IMR-90 (cell line): ENCODE measurements at regions not wholly inside any gene's neighbourhood (a gene's known extent, or its start where the extent isn't known, plus 50 kb on each side); places are given as distances from the start of the nearest gene placed in this dataset.

Source experiments
- ATAC-seq: fragments of 200-7000 bp; cut with Tn5 transposase; 2 replicates; pipeline ENCODE4 v1.9.1; 2020; ENCODE audit warnings: low read depth, mild to moderate bottlenecking, moderate library complexity
- BruUV-seq: library from RNA; stranded (reverse); fragments of 400-500 nt; replicated peaks from 2 replicates; lab custom pipeline; 2021; lab: Mats Ljungman, UMichigan
- CTCF ChIA-PET: fragments of 300-600 bp; formaldehyde crosslinking; extraction: SDS; loops from one replicate; lab custom pipeline; 2021; ENCODE audit warnings: antibody characterized with exemption; lab: Yijun Ruan, JAX
- POLR2A ChIA-PET: fragments of 300-600 bp; sonication (Branson Sonifier 250); formaldehyde crosslinking; loops from one replicate; lab custom pipeline; 2022; ENCODE audit warnings: antibody characterized with exemption; ENCODE audit not compliant: unreplicated experiment; lab: Charles Lee
- DNase-seq: peaks from one replicate; pipeline ENCODE4 v3.0.0; 2013
- H2AFZ ChIP-seq: replicated peaks from 2 replicates; pipeline ENCODE3; 2013; ENCODE audit warnings: low read length, mild to moderate bottlenecking; ENCODE audit not compliant: poor library complexity
- H2AK5ac ChIP-seq: 2 replicates; pipeline ENCODE4 v1.6.1; 2013; ENCODE audit warnings: low read depth, low read length, inconsistent platforms
- H2AK9ac ChIP-seq: replicated peaks from 2 replicates; pipeline ENCODE3; 2013; ENCODE audit warnings: mild to moderate bottlenecking, low read depth, low read length, moderate library complexity; ENCODE audit not compliant: poor library complexity
- H2BK120ac ChIP-seq: 2 replicates; pipeline ENCODE4 v1.6.1; 2013; ENCODE audit warnings: low read depth, low read length, inconsistent platforms
- H2BK15ac ChIP-seq: 3 replicates; pipeline ENCODE4 v1.6.1; 2013; ENCODE audit warnings: low read depth, low read length, inconsistent platforms
- H2BK20ac ChIP-seq: 2 replicates; pipeline ENCODE4 v1.6.1; 2013; ENCODE audit warnings: low read depth, mild to moderate bottlenecking, inconsistent platforms, low read length, moderate library complexity
- H2BK5ac ChIP-seq: 2 replicates; pipeline ENCODE4 v1.6.1; 2013; ENCODE audit warnings: mild to moderate bottlenecking, low read depth, low read length, inconsistent platforms; ENCODE audit not compliant: poor library complexity, severe bottlenecking
- H3K14ac ChIP-seq: replicated peaks from 2 replicates; pipeline ENCODE4 v1.6.1; 2013; ENCODE audit warnings: low read depth, low read length, inconsistent platforms
- H3K18ac ChIP-seq: 2 replicates; pipeline ENCODE4 v1.6.1; 2013; ENCODE audit warnings: low read depth, low read length, control low read depth
- H3K23ac ChIP-seq: 2 replicates; pipeline ENCODE4 v1.6.1; 2013; ENCODE audit warnings: low read depth, low read length, inconsistent platforms
- H3K27ac ChIP-seq: 2 replicates; pipeline ENCODE4 v1.5.1; 2013; ENCODE audit warnings: mild to moderate bottlenecking, control low read depth, low read length; ENCODE audit not compliant: insufficient read depth
- H3K27me3 ChIP-seq: 2 replicates; pipeline ENCODE4 v1.6.1; 2013; ENCODE audit warnings: low read length; ENCODE audit not compliant: control insufficient read depth, insufficient read depth
- H3K36me3 ChIP-seq: 2 replicates; pipeline ENCODE4 v1.6.1; 2013; ENCODE audit warnings: low read length, mixed read lengths; ENCODE audit not compliant: control insufficient read depth, insufficient read depth
- H3K4ac ChIP-seq: 2 replicates; pipeline ENCODE4 v1.6.1; 2013; ENCODE audit warnings: low read depth, low read length, inconsistent platforms
- H3K4me1 ChIP-seq: 2 replicates; pipeline ENCODE4 v1.6.1; 2013; ENCODE audit warnings: low read length, mixed read lengths; ENCODE audit not compliant: control insufficient read depth, insufficient read depth
- H3K4me2 ChIP-seq: 2 replicates; pipeline ENCODE4 v1.6.1; 2013; ENCODE audit warnings: low read depth, mild to moderate bottlenecking, control low read depth, low read length, moderate library complexity
- H3K4me3 ChIP-seq: 2 replicates; pipeline ENCODE4 v1.5.1; 2013; ENCODE audit warnings: low read depth, mild to moderate bottlenecking, control low read depth, low read length, moderate library complexity; ENCODE audit not compliant: insufficient read depth
- H3K56ac ChIP-seq: 2 replicates; pipeline ENCODE4 v1.6.1; 2013; ENCODE audit warnings: low read length, inconsistent platforms; ENCODE audit not compliant: insufficient read depth; ENCODE audit errors: extremely low read depth
- H3K79me1 ChIP-seq, 2 experiments: 2 replicates each; pipeline ENCODE4 v1.6.1; 2013; ENCODE audit warnings: low read length in 2 of 2, inconsistent platforms in 1 of 2, low read depth in 1 of 2
- H3K9ac ChIP-seq: 2 replicates; pipeline ENCODE4 v1.6.1; 2013; ENCODE audit warnings: low read depth, low read length, control low read depth
- H3K9me1 ChIP-seq: 2 replicates; pipeline ENCODE4 v1.6.1; 2013; ENCODE audit warnings: low read length, inconsistent platforms; ENCODE audit not compliant: insufficient read depth
- H3K9me3 ChIP-seq: 2 replicates; pipeline ENCODE4 v1.6.1; 2013; ENCODE audit warnings: low read length; ENCODE audit not compliant: control insufficient read depth, insufficient read depth
- H4K20me1 ChIP-seq: 2 replicates; pipeline ENCODE4 v1.6.1; 2013; ENCODE audit warnings: low read length, inconsistent platforms; ENCODE audit not compliant: insufficient read depth
- H4K5ac ChIP-seq: 2 replicates; pipeline ENCODE4 v1.6.1; 2013; ENCODE audit warnings: mild to moderate bottlenecking, low read depth, low read length, control low read depth
- H4K8ac ChIP-seq, 2 experiments: 2 replicates each; pipeline ENCODE4 v1.6.1; 2013; ENCODE audit warnings: low read depth in 2 of 2, low read length in 2 of 2, control low read depth in 1 of 2, inconsistent platforms in 1 of 2
- H4K91ac ChIP-seq: 2 replicates; pipeline ENCODE4 v1.6.1; 2013; ENCODE audit warnings: low read depth, low read length, inconsistent platforms; ENCODE audit not compliant: insufficient read depth
- CEBPB ChIP-seq: IDR thresholded peaks from 2 replicates; pipeline ENCODE4 v1.6.1; 2012; ENCODE audit warnings: low read depth, low read length, improper control_type of control experiment
- MAZ ChIP-seq: IDR thresholded peaks from 2 replicates; pipeline ENCODE4 v1.6.1; 2012; ENCODE audit warnings: low read depth, mild to moderate bottlenecking, low read length, improper control_type of control experiment, moderate library complexity, borderline replicate concordance
- WGBS, 2 experiments: methylation state at CpG; one replicate each; pipeline versions ENCODE4 v1.1.5 to v1.1.7; 2013; ENCODE audit warnings: missing lambda C conversion rate in 2 of 2; ENCODE audit not compliant: insufficient read length in 1 of 2; ENCODE audit errors: extremely low coverage in 2 of 2; 5-methylcytosine and 5-hydroxymethylcytosine counted together
- dilution Hi-C: fragments of 300-500 bp; cut with HindIII; formaldehyde crosslinking; loops from one replicate; pipeline ENCODE4 v1.14.3; 2018; ENCODE audit warnings: low sequenced_read_pairs; ENCODE audit not compliant: unreplicated experiment
- in situ Hi-C: fragments of 300-500 bp; cut with MboI; formaldehyde crosslinking; loops from 3 replicates; pipeline ENCODE4 v1.14.3; 2019; ENCODE audit warnings: low sequenced_read_pairs, inconsistent platforms, mixed read lengths
- intact Hi-C: fragments of 100-400 bp; cut with micrococcal nuclease; formaldehyde crosslinking; loops from 2 replicates; pipeline ENCODE4 v1.10.0; 2022

- Histone ChIP-seq H3K4ac (no peak overlapping the region), H2BK120ac (no peak overlapping the region), H3K9me3 (no peaks in the 10 kb centered on the region), H4K8ac (no peak overlapping the region), H2BK20ac (no peak overlapping the region), H3K4me2 (no peak overlapping the region), H3K4me1 (no peaks in the 10 kb centered on the region), H3K56ac (no peak overlapping the region), H2AK5ac (no peak overlapping the region), H3K27me3 (no peaks in the 10 kb centered on the region), H2BK5ac (no peak overlapping the region), H3K18ac (no peak overlapping the region), H4K20me1 (no peaks in the 10 kb centered on the region), H3K36me3 (no peaks in the 10 kb centered on the region), H2BK15ac (no peak overlapping the region), H3K27ac (no peak overlapping the region), H2AK9ac (no peak overlapping the region), H3K9me1 (no peaks in the 10 kb centered on the region), H3K79me1 (no peaks in the 10 kb centered on the region), H4K5ac (no peak overlapping the region), H3K23ac (no peak overlapping the region), H3K4me3 (no peak overlapping the region), H2AFZ (no peak overlapping the region), H3K9ac (no peak overlapping the region), H4K91ac (no peak overlapping the region), H3K14ac (no peak overlapping the region)
- ATAC-seq (no peak), DNase-seq (no peak)
- POLR2A ChIA-PET = no interaction called here
- dilution Hi-C loops (no loop called here), in situ Hi-C loops (no loop called here), intact Hi-C loops (loop anchor here (10.0 kb wide), 1 partner anchor 57 kb away; no protein-coding TSS in a partner anchor)
- BruUV-seq = no TSS peak
- no CpG with 5 or more reads among the region's 5 CpGs for WGBS, 2 experiments
- TF ChIP-seq CEBPB (no peak), MAZ (no peak)
- CTCF ChIA-PET = no interaction called here
Measured at GRCh38 chr11:39021539-39021938, 2423.5 kb upstream of the RAG2 start.
